ENCODE measurements at regions not wholly inside any gene's neighbourhood (a gene's known extent, or its start where the extent isn't known, plus 50 kb on each side); places are given as distances from the start of the nearest gene placed in this dataset.

- TF ChIP-seq CTCF (IDR thresholded peaks at IDR 0.05), result no peak
- TF ChIP-seq POLR2AphosphoS5 (IDR thresholded peaks at IDR 0.05), result no peak
- TF ChIP-seq POLR2A (IDR thresholded peaks at IDR 0.05), result no peak
- no peak for TF ChIP-seq EP300 (IDR thresholded peaks at IDR 0.05)
Measured at GRCh38 chr1:60634106-60634505, 448.3 kb upstream of the NFIA start.

Data from suprapubic skin (tissue), 4 donors.